ENCODE measurements at regions not wholly inside any gene's neighbourhood (a gene's known extent, or its start where the extent isn't known, plus 50 kb on each side); places are given as distances from the start of the nearest gene placed in this dataset.

DNA sequence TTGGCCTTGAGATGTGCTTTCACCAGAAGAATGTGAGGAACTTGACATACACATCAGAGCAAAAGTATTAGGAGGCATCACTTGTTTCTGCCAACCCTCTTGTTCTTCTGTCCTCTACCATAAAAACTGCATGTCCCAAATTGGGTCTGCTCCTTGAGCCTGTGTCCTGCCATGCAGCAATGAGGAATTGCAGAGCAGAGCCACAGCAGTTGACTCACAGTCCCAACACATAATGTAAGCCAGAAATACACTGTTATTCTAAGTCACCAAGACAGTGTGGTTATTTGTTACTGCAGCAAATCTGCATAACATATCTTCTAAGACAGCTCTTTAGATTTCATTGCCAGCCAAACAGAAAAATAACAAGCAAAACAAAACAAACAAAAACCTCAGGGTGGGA, 598.2 kb downstream of the PRELID2 start:
- TF ChIP-seq RFX1 (IDR thresholded peaks at IDR 0.05) (no peak), ZFP91 (CRISPR knock-in tag; IDR thresholded peaks at IDR 0.05; ENCODE audit: borderline replicate concordance) (no peak), EP300 (IDR thresholded peaks at IDR 0.05; ENCODE audit: low read depth in 2 of 2, low read length in 2 of 2) (no peak), EP300 (CRISPR knock-in tag; IDR thresholded peaks at IDR 0.05; ENCODE audit: borderline replicate concordance) (no peak), HNF4G (IDR thresholded peaks at IDR 0.05; ENCODE audit: borderline replicate concordance, low read depth, low read length) (no peak), HNF4G (CRISPR knock-in tag; IDR thresholded peaks at IDR 0.05; ENCODE audit: borderline replicate concordance, low read depth) (no peak)
- TF ChIP-seq, protein P1, sequence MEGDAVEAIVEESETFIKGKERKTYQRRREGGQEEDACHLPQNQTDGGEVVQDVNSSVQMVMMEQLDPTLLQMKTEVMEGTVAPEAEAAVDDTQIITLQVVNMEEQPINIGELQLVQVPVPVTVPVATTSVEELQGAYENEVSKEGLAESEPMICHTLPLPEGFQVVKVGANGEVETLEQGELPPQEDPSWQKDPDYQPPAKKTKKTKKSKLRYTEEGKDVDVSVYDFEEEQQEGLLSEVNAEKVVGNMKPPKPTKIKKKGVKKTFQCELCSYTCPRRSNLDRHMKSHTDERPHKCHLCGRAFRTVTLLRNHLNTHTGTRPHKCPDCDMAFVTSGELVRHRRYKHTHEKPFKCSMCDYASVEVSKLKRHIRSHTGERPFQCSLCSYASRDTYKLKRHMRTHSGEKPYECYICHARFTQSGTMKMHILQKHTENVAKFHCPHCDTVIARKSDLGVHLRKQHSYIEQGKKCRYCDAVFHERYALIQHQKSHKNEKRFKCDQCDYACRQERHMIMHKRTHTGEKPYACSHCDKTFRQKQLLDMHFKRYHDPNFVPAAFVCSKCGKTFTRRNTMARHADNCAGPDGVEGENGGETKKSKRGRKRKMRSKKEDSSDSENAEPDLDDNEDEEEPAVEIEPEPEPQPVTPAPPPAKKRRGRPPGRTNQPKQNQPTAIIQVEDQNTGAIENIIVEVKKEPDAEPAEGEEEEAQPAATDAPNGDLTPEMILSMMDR (CRISPR knock-in tag; IDR thresholded peaks at IDR 0.05): no peak

All from HepG2 (cell line).